ENCODE measurements at regions not wholly inside any gene's neighbourhood (a gene's known extent, or its start where the extent isn't known, plus 50 kb on each side); places are given as distances from the start of the nearest gene placed in this dataset.

GRCh38 chr1:192475970-192476369 is 99.6 kb upstream of the RGS1 start (continued):
- TF ChIP-seq E2F8 (IDR thresholded peaks at IDR 0.05; ENCODE audit: low read depth, partially characterized antibody): no peak
- TF ChIP-seq HDAC6 (IDR thresholded peaks at IDR 0.05; ENCODE audit: unreplicated experiment): no peak
- TF ChIP-seq CHD1 (IDR thresholded peaks at IDR 0.05; ENCODE audit: low read depth, low read length): no peak

GRCh38 chr1:192476802-192477298 is 98.7 kb upstream of the RGS1 start:
- POLR2A ChIA-PET: interaction anchor here (0.6 to 0.7 kb wide), 2 partner anchors 78 to 109 kb away, joined by 3 read pairs; no protein-coding TSS in a partner anchor
- peaks cover 2% of the 10 kb centered on the region; the same call in 1 of the 3 replicates for H3K9me3 ChIP-seq (replicated peaks; ENCODE audit: control insufficient read depth, insufficient read depth, low read length)
- RAD21 ChIA-PET (ENCODE audit: unreplicated experiment): interaction anchor here (0.6 to 4.6 kb wide), 25 partner anchors 13 to 646 kb away, joined by 3 to 174 read pairs (median 7); partner anchors contain the start of genes GLRX2 and RGS2
- no peak overlapping the region for H3K4me2 ChIP-seq (ENCODE audit: control insufficient read depth, insufficient read depth)
- ATAC-seq (peak; percentile 86), DNase-seq (ENCODE audit: low read depth, low spot score) (peak; percentile 34), FAIRE-seq (no peak)
- SMC1A ChIA-PET (ENCODE audit: uncharacterized antibody, unreplicated experiment): interaction anchor here (0.8 to 6.9 kb wide), 35 partner anchors 10 to 860 kb away, joined by 3 to 255 read pairs (median 6); partner anchors contain the start of genes CDC73 and RGS2
- TF ChIP-seq CREB1 (IDR thresholded peaks at IDR 0.05; ENCODE audit: low read depth) (peak; percentile 62), CREM (IDR thresholded peaks at IDR 0.05; ENCODE audit: low read depth) (0 out of 2 replicates have a peak, but pooled peaks have one; percentile 28), RUNX3 (IDR thresholded peaks at IDR 0.05; ENCODE audit: low read length) (0 out of 2 replicates have a peak, but pooled peaks have one; percentile 26), ETV6 (conservative IDR thresholded peaks at IDR 0.05 in 1 of 2, IDR thresholded peaks at IDR 0.05 in 1 of 2; ENCODE audit: borderline replicate concordance in 1 of 2, low read depth in 1 of 2) (no peak), MEF2A (IDR thresholded peaks at IDR 0.05; ENCODE audit: insufficient read depth, low read depth, low read length) (0 out of 2 replicates have a peak, but pooled peaks have one; percentile 30), ESRRA (IDR thresholded peaks at IDR 0.05; ENCODE audit: low read length) (no peak), BCL11A (IDR thresholded peaks at IDR 0.05; ENCODE audit: low read depth, low read length) (peak; percentile 33; the same call in 1 of the 2 replicates), ATF2 (IDR thresholded peaks at IDR 0.05; ENCODE audit: low read length) (peak; percentile 33; the same call in 1 of the 2 replicates), JUNB (IDR thresholded peaks at IDR 0.05) (peak; percentile 16; the same call in 1 of the 2 replicates), SPI1 (IDR thresholded peaks at IDR 0.05; ENCODE audit: borderline replicate concordance, insufficient read depth, low read depth, low read length) (peak; percentile 50; the same call in 1 of the 2 replicates)
- in situ Hi-C loops (cut with MboI) (loop anchor here (5.0 kb wide), 2 partner anchors 35 to 130 kb away; no protein-coding TSS in a partner anchor), intact Hi-C loops (cut with micrococcal nuclease; ENCODE audit: unreplicated experiment) (loop anchor here (1.0 to 2.0 kb wide), 4 partner anchors 76 to 326 kb away; no protein-coding TSS in a partner anchor)
- no peaks in the 10 kb centered on the region for H3K36me3 ChIP-seq (ENCODE audit: control insufficient read depth in 2 of 2, insufficient read depth in 2 of 2, low read length in 1 of 2)
- no peaks in the 10 kb centered on the region for H4K20me1 ChIP-seq (ENCODE audit: control insufficient read depth, insufficient read depth)
- no peaks in the 10 kb centered on the region for H3K79me2 ChIP-seq (ENCODE audit: control insufficient read depth, insufficient read depth, low read length)
- BruUV-seq (replicated peaks): no TSS peak
- no peaks in the 10 kb centered on the region for H3K4me1 ChIP-seq (ENCODE audit: control insufficient read depth, insufficient read depth, low read length)
- CTCF ChIA-PET: interaction anchor here (0.5 to 7.5 kb wide), 36 partner anchors 13 to 1039 kb away, joined by 3 to 211 read pairs (median 5); partner anchors contain the start of genes RGS2, RO60 and UCHL5
- no peaks in the 10 kb centered on the region for H3K27me3 ChIP-seq (replicated peaks in 1 of 2; ENCODE audit: control insufficient read depth in 2 of 2, insufficient read depth in 2 of 2, low read length in 1 of 2)
- no peak overlapping the region for H3K4me3 ChIP-seq
- no peak overlapping the region for H3K9ac ChIP-seq (ENCODE audit: control insufficient read depth, insufficient read depth, low read length)
- no peak overlapping the region for H3K27ac ChIP-seq (ENCODE audit: control insufficient read depth, insufficient read depth)
- WGBS (ENCODE audit: insufficient coverage, insufficient replicate concordance, low lambda C conversion rate, missing lambda C conversion rate): 29% methylated on average over 12 of the region's 12 CpGs
- no peak overlapping the region for H2AFZ ChIP-seq (ENCODE audit: control insufficient read depth, low read depth, low read length)
